Activated CD4-positive, alpha-beta T cell treated with anti-CD3 and anti-CD28 coated beads, Interleukin-2, amount 50 U/mL, for 1 hour (primary cell): ENCODE measurements at regions not wholly inside any gene's neighbourhood (a gene's known extent, or its start where the extent isn't known, plus 50 kb on each side); places are given as distances from the start of the nearest gene placed in this dataset.
"Not testable (repeated sequence)": the region's sequence is repeated elsewhere in the genome, so short reads cannot be mapped to it uniquely, and the experiment has no call there.

Experiments
- DNase-seq: peaks from one replicate; pipeline ENCODE4 v3.0.0-alpha.2; 2020

DNA sequence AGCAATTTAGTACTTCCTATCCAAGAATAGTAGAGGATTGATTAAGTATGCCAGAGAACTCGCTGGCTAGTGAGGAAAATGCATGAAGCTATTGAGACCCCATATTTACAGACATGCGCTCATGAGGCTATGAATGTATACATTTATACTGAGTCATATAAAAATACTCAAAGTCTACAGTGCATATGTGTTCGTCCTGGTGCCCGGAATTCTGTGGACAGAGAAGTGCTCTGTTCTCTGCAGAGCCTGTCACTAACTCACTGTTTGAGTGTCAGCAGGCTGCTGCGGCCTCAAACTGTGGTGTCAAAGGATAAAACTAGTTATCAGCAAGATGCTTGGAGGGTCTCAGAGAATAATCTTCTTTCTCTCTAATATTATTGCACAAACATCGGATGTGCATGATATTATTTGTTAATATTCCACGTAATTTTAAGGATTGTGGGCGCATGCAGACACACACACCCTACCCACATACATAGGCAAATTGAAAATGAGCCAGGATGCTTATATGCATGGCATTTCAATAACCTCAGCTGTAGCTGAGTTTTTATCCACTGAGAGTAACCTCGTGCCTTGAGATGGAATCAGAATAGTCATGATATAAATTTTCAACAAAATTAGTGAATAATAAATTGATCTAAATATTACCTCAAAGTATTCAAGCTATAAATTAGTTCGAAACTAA lies 50.0 kb upstream of the TSC22D2 start:
- no peak for DNase-seq

DNA sequence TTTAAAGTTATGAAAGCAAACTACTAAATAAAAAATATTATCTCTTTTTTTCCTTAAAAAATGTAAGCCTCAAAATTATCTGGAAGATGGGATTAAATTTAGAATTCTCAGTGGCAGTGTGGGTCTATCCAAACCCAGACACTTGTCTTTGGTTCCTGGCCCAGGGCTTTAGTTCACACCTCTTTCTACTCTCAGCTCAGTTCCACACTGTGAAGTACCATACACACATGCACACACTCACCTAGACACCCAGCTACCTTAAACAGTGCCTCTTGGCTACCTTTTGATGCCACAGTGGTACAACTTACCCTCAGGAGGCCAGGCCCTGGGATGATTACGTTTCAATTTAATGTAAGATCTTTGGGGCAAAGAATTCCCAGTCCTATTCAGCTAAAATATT lies 51.0 kb upstream of the TSC22D2 start:
- no peak for DNase-seq

DNA sequence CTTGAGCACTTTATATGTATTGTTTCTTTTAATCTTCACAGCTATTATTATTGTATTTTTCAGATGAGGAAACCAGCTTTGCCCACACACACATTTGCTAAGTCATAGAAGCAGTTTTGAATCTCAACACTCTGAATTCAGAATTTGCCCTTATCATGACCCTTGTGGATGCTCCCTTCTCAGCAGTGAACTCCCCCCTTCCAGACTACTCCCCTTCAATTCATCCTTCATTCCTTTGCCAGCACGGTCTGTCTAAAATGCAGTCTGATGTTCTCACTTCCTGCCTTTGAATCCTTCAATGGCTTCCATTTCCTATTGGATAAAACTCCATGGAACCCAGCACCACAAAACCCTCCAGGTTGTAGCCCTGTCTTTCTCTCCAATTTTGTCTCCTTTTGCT lies 52.5 kb upstream of the TSC22D2 start:
- DNase-seq = no peak

- no peak for DNase-seq
Measured at GRCh38 chr3:150352931-150353330, 55.2 kb upstream of the TSC22D2 start.

- DNase-seq = no peak
Measured at GRCh38 chr3:150351398-150351797, 56.7 kb upstream of the TSC22D2 start.

DNA sequence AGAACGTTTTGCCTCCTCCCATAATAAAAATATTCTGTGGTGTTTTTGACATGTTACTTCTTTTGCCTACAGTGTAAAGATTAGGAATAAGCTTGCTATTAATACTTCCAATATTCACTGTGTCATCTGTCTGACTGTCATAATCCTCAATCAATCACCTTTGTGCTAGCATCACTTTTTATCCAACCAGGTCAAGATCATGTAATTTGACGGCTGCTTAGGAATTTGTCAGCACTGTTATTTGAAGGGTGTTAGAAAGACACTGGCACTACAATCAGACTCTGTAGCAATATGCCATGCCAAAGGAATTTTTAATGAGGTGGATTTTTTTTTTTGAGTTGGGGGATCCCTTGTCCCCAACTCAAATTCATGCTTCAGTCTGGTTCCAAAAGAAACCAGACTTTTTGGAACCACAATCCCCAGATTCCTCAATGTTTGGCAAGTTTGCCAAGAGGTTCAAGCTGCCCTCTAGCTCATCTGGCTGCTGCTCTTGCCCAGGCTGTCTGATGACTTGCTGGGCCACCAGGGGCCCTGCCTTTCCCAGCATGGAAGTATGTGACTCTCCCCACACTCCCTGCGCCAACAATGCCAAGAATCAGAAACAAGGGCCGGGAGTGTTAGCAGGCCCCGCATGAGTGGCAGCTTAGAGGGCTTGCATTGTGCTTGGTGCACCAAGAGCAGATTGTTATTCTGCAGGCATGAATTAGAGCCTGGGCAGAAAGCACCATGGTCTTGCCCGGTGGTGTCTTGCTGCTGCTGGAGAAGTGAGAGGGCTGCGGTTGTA lies 58.6 kb upstream of the TSC22D2 start:
- no peak for DNase-seq

DNA sequence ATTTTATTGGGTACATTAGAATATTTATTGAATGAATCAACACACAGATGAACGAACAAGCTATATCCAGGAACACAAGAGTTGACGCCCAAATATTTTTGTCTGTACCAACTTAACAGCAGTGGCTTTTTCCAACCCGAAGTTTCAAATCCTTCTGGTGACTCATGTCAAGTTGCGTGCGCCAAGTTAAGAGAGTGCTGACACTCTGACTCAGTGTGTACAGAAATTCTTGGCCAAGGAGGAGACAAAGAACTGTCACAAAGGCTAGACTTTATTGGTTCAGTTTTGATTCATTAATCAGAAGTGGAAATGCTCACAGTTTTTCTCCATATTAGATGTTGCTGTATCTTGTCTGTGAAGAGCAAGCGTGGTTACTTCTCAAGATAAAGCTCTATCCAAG lies 59.6 kb upstream of the TSC22D2 start:
- DNase-seq = no peak

DNA sequence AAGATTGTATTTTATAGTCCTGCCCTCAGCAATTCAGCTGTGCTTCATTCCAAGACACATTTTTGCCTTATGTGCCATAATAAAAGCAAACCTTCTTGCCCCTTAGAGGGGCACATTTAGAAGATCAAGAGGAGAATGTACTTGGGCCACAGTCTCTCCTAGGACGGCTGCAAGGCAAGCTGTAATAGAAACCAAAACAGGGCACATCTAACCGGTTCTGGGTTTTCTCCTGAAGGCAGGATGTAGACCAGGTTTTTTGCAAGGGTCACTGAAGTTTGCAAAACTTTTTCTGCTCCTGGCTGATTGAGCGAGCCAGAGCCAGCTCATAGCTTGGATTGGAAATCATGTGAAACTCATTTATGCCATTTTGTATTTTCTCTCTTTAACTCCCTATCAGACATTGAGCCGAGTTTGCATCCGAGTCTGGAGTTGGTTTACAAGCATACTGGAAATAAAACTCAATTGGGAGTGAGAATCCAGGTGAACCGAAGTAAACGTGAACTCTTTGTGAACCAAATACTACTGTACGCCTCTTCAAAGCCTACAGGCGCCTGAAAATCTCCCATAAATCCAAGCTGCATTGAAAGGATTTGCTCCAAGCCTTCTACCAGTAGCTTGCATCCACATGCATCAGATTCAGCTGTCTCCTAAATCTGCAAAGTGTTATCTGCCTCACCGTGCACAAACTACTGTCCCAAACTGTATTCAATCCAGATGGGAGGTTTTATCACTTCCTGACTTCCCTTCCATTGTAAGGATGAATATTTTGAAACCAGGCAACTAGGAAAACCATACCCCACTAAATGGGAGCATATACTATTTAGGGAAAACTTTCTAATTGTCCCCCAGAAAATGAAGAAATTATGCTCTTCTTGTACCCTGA lies 60.9 kb upstream of the TSC22D2 start:
- DNase-seq = no peak

DNA sequence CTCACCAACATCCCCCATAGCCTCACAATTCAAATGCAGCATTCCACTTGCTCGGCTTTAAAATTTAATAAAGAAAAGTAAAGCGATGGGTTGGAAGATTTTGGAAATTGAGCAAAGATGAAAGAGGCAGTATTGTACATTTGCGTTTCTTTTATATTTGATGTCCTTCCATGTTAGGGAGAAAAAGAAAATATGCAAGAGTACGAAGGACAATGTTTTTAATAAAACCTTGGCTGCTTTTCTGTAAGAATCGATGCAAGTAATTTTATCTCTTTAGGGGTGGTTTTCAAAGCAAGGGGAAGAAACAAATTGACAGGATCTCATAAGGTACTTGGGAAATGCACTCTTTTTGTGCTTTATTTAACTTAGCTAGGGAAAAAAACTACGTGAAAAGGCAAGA lies 61.8 kb upstream of the TSC22D2 start:
- no peak for DNase-seq

DNA sequence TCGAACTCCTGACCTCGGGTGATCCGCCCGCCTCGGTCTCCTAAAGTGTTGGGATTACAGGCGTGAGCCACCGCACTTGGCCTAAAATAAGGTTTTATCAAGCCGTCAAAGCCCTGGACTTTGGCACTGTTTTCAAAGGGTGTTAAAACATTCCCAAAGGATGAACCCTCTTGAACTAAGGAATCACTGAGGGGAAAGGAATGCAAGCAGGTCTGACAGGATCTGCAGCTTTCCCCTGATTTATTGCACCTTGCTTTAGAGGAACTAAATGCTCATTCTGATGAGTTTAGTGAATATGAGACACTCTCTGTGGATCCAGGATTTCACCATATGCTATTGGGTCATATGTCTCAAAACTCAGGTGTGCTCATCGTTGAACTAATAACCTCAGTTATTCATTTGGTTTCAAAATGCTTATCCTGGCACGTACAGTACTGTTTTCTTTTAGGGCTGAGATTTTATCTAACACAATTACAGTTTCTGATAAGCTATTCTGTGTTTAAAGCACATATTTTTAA lies 63.0 kb upstream of the TSC22D2 start:
- no peak for DNase-seq

GRCh38 chr3:150344079-150344759 lies 63.9 kb upstream of the TSC22D2 start:
- DNase-seq = no peak

DNA sequence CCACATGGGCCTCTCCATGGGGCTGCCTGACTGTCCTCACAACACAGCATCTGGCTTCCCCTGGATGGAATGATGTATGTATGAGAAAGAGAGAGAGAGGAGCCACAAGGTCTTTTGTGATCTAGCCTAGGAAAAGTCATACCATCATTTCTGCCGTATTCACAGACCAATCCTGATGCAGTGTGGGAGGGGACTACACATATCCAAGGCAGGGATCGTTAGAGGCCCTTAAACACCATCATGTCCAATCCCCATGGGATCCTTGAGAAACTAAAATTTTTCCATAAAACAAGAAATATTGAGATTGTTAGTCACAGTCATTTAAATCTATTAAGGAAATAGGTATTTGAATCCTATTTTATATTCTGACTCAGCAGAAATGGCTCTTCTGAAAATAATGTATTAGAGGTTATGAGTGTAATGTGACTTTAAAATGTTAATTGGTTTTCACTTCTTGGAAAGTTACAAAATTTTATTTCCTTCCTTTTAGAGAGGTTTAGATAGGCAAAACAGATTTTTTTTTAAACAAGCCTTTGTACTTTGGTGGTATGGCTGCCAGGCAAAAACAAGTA lies 65.1 kb upstream of the TSC22D2 start:
- DNase-seq = no peak

DNA sequence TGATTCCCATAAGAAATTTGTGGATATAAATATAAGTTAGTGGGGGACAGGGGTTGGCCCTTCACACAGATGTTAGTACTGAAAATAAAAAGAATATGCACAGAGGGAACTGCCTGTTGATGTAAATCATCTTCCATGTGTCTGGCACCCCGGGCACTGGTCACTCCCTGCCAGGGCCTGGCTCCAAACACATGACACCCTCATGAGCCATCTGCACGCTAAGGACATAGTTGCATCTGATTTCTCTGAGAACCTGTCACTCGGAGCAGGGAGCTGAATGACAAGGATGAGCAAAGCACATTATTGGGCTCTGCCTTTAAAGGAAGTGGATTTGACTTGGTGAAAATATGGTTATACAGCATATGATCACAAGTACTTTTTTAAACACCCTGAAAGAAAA lies 66.2 kb upstream of the TSC22D2 start:
- DNase-seq = no peak

GRCh38 chr3:150336363-150336762 lies 71.7 kb upstream of the TSC22D2 start:
- not testable (repeated sequence) for DNase-seq

DNA sequence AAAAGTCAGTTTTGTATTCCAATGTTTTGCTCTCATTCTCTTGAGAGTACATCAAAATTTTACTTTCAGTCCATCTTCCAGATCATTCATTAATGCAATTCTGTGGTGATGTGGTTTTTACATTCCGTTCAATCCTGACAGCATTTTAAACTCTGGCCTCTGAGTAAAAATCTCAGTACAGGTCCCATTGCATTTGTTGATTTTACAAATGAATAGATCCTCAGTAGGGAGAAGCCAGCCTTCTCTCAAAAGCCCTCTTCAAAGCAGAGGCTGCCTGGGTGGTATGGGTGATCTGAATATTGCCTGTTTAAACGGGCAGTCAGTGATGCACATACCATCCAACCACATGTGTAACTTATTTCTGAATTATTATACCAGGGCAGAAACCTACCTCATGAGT lies 72.5 kb upstream of the TSC22D2 start:
- no peak for DNase-seq

GRCh38 chr3:150334974-150335373 lies 73.1 kb upstream of the TSC22D2 start:
- no peak for DNase-seq

- DNase-seq = no peak
Measured at GRCh38 chr3:150333477-150333876, 74.6 kb upstream of the TSC22D2 start.

DNA sequence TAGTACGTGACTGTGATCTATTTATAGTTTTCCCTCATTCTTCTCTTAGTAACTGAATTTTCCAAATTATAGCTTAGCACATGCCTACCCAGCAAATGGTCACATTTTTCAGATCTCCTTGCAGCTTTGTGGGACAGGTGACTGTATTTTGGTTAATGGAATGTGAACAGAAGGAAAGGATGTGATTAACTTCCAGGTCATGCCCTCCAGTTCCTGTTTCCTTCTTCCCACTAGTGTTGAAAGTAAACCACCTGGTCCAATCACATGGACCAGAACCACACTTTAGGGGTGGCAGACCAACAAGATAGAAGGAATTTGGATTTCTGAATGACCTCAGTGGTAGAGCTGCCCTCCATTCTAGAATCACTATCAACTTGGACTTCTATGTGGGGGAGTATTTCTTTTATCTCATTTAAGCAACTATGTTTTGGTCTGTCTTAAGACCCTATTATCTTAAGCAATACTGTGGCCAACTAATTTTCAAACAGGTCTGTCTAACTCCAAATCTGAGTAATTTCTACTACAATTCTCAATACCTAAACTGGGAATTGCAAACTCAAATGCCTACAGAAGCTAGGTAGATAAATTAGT lies 76.0 kb upstream of the TSC22D2 start:
- no peak for DNase-seq

- DNase-seq = no peak
Measured at GRCh38 chr3:150330872-150331271, 77.2 kb upstream of the TSC22D2 start.

DNA sequence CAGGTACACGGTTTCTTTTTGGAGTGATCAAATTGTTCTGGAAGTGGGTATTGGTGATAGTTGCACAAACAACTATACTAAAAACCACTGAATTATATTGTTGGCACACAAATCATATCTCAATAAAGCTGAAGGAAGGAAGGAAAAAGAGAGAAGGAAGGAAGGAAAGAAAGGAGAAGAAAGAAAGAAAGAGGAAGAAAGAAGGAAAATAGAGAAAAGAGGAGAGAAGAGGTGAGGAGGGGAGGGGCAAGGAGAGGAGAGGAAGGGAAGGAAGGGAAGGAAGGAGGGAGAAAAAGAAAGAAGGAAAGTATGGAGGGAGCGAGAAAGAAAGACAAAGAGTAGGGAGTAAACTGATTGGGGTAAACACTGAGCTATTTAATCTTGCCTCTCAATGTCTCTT lies 77.9 kb upstream of the TSC22D2 start:
- DNase-seq = no peak

DNA sequence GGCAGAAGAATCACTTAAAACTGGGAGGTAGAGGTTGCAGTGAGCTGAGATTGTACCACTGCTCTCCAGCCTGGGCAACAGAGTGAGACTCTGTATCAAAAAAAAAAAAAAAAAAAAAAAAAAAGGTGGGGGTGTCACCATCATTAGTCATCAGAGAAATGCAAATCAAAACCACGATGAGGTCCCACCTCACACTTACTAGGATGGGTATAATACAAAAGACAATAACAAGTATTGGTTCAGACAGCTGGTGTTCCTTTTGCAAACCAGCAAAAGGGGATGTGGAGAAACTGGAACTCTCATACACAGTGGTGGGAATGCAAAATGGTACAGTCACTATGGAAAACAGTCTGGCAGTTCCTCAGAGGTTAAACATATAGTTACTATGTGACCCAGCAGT lies 78.7 kb upstream of the TSC22D2 start:
- DNase-seq = no peak

GRCh38 chr3:150328654-150329040 lies 79.5 kb upstream of the TSC22D2 start:
- DNase-seq = no peak
